HUES6 (cell line): ENCODE measurements at regions not wholly inside any gene's neighbourhood (a gene's known extent, or its start where the extent isn't known, plus 50 kb on each side); places are given as distances from the start of the nearest gene placed in this dataset.

Experiments used
- H3K27ac ChIP-seq: 2 replicates; pipeline ENCODE4 v1.7.0; 2013; ENCODE audit warnings: low read depth, mild to moderate bottlenecking, low read length, inconsistent platforms
- H3K27me3 ChIP-seq: 2 replicates; pipeline ENCODE4 v1.6.1; 2013; ENCODE audit warnings: low read length; ENCODE audit not compliant: control insufficient read depth, insufficient read depth
- H3K36me3 ChIP-seq: 2 replicates; pipeline ENCODE4 v1.6.1; 2013; ENCODE audit warnings: low read length; ENCODE audit not compliant: control insufficient read depth, insufficient read depth
- H3K4me1 ChIP-seq: 2 replicates; pipeline ENCODE4 v1.6.1; 2013; ENCODE audit warnings: low read length; ENCODE audit not compliant: control insufficient read depth, insufficient read depth
- H3K4me3 ChIP-seq: 2 replicates; pipeline ENCODE4 v1.5.1; 2013; ENCODE audit warnings: low read depth, low read length
- H3K9ac ChIP-seq: one replicate; pipeline ENCODE4 v1.6.1; 2013; ENCODE audit warnings: mild to moderate bottlenecking, low read length
- H3K9me3 ChIP-seq: 2 replicates; pipeline ENCODE4 v1.6.1; 2013; ENCODE audit warnings: low read depth, low read length; ENCODE audit not compliant: control insufficient read depth, insufficient read depth

- H3K4me1 ChIP-seq = no peaks in the 10 kb centered on the region
- no peak overlapping the region for H3K27ac ChIP-seq
- H3K4me3 ChIP-seq = no peak overlapping the region
- H3K27me3 ChIP-seq = peaks cover 25% of the 10 kb centered on the region
- H3K36me3 ChIP-seq = no peaks in the 10 kb centered on the region
- H3K9ac ChIP-seq = no peak overlapping the region
- no peaks in the 10 kb centered on the region for H3K9me3 ChIP-seq
Measured at GRCh38 chr1:18038051-18038450, 69.5 kb upstream of the IGSF21 start.

- Histone ChIP-seq H3K27ac (no peak overlapping the region), H3K9me3 (no peaks in the 10 kb centered on the region), H3K4me1 (no peaks in the 10 kb centered on the region), H3K4me3 (no peak overlapping the region), H3K36me3 (no peaks in the 10 kb centered on the region), H3K27me3 (peaks cover 24% of the 10 kb centered on the region; the same call in 1 of the 2 replicates), H3K9ac (no peak overlapping the region)
Measured at GRCh38 chr1:18039102-18039501, 68.5 kb upstream of the IGSF21 start.

- H3K4me3 ChIP-seq = no peak overlapping the region
- no peaks in the 10 kb centered on the region for H3K36me3 ChIP-seq
- H3K9ac ChIP-seq = no peak overlapping the region
- H3K9me3 ChIP-seq = no peaks in the 10 kb centered on the region
- no peaks in the 10 kb centered on the region for H3K4me1 ChIP-seq
- H3K27me3 ChIP-seq = peaks cover 11% of the 10 kb centered on the region; the same call in 1 of the 2 replicates
- no peak overlapping the region for H3K27ac ChIP-seq
Measured at GRCh38 chr1:18041102-18041501, 66.5 kb upstream of the IGSF21 start.

- H3K9me3 ChIP-seq = no peaks in the 10 kb centered on the region
Measured at GRCh38 chr1:18041685-18042355, 65.8 kb upstream of the IGSF21 start.

GRCh38 chr1:18043871-18044270 is 63.7 kb upstream of the IGSF21 start:
- H3K4me3 ChIP-seq = no peak overlapping the region
- 0 out of 2 replicates have a peak, but pooled peaks cover 3% of the 10 kb centered on the region for H3K27me3 ChIP-seq
- no peaks in the 10 kb centered on the region for H3K36me3 ChIP-seq
- no peaks in the 10 kb centered on the region for H3K9me3 ChIP-seq
- no peak overlapping the region for H3K27ac ChIP-seq
- H3K4me1 ChIP-seq = no peaks in the 10 kb centered on the region
- H3K9ac ChIP-seq = no peak overlapping the region

More at GRCh38 chr1:18041685-18042355, 65.8 kb upstream of the IGSF21 start:
- H3K36me3 ChIP-seq = no peaks in the 10 kb centered on the region
- no peak overlapping the region for H3K9ac ChIP-seq
- H3K27me3 ChIP-seq = peaks cover 11% of the 10 kb centered on the region; the same call in 1 of the 2 replicates
- H3K4me3 ChIP-seq = no peak overlapping the region
- H3K4me1 ChIP-seq = no peaks in the 10 kb centered on the region
- no peak overlapping the region for H3K27ac ChIP-seq

GRCh38 chr1:18045203-18045602 is 62.4 kb upstream of the IGSF21 start:
- no peaks in the 10 kb centered on the region for H3K9me3 ChIP-seq
- H3K9ac ChIP-seq = no peak overlapping the region
- H3K27ac ChIP-seq = no peak overlapping the region
- H3K4me3 ChIP-seq = no peak overlapping the region
- H3K27me3 ChIP-seq = peaks cover 6% of the 10 kb centered on the region
- no peaks in the 10 kb centered on the region for H3K36me3 ChIP-seq
- H3K4me1 ChIP-seq = no peaks in the 10 kb centered on the region

- no peak overlapping the region for H3K27ac ChIP-seq
- H3K4me3 ChIP-seq = no peak overlapping the region
- no peaks in the 10 kb centered on the region for H3K9me3 ChIP-seq
- no peaks in the 10 kb centered on the region for H3K36me3 ChIP-seq
- peaks cover 9% of the 10 kb centered on the region for H3K27me3 ChIP-seq
- H3K4me1 ChIP-seq = no peaks in the 10 kb centered on the region
- no peak overlapping the region for H3K9ac ChIP-seq
Measured at GRCh38 chr1:18045621-18046020, 62.0 kb upstream of the IGSF21 start.

GRCh38 chr1:18047122-18047521 is 60.5 kb upstream of the IGSF21 start:
- no peaks in the 10 kb centered on the region for H3K9me3 ChIP-seq
- peaks cover 18% of the 10 kb centered on the region for H3K27me3 ChIP-seq
- H3K4me1 ChIP-seq = no peaks in the 10 kb centered on the region
- H3K4me3 ChIP-seq = no peak overlapping the region
- H3K27ac ChIP-seq = no peak overlapping the region
- H3K36me3 ChIP-seq = no peaks in the 10 kb centered on the region
- no peak overlapping the region for H3K9ac ChIP-seq

GRCh38 chr1:18049228-18049627 is 58.4 kb upstream of the IGSF21 start:
- H3K27me3 ChIP-seq = peaks cover 33% of the 10 kb centered on the region
- no peak overlapping the region for H3K9ac ChIP-seq
- no peak overlapping the region for H3K4me3 ChIP-seq
- H3K9me3 ChIP-seq = no peaks in the 10 kb centered on the region
- H3K36me3 ChIP-seq = no peaks in the 10 kb centered on the region
- H3K27ac ChIP-seq = no peak overlapping the region
- no peaks in the 10 kb centered on the region for H3K4me1 ChIP-seq

GRCh38 chr1:18052671-18053070 is 54.9 kb upstream of the IGSF21 start:
- no peak overlapping the region for H3K4me3 ChIP-seq
- H3K9me3 ChIP-seq = no peaks in the 10 kb centered on the region
- H3K4me1 ChIP-seq = no peaks in the 10 kb centered on the region
- H3K27me3 ChIP-seq = peaks cover 59% of the 10 kb centered on the region
- no peaks in the 10 kb centered on the region for H3K36me3 ChIP-seq
- H3K27ac ChIP-seq = no peak overlapping the region
- H3K9ac ChIP-seq = no peak overlapping the region

GRCh38 chr1:18055156-18055555 is 52.4 kb upstream of the IGSF21 start:
- H3K27me3 ChIP-seq = peaks cover 81% of the 10 kb centered on the region
- no peak overlapping the region for H3K27ac ChIP-seq
- no peaks in the 10 kb centered on the region for H3K4me1 ChIP-seq
- H3K4me3 ChIP-seq = no peak overlapping the region
- no peaks in the 10 kb centered on the region for H3K36me3 ChIP-seq
- no peak overlapping the region for H3K9ac ChIP-seq
- no peaks in the 10 kb centered on the region for H3K9me3 ChIP-seq
